GM18502 (cell line): ENCODE measurements at regions not wholly inside any gene's neighbourhood (a gene's known extent, or its start where the extent isn't known, plus 50 kb on each side); places are given as distances from the start of the nearest gene placed in this dataset.
"Not testable (repeated sequence)": the region's sequence is repeated elsewhere in the genome, so short reads cannot be mapped to it uniquely, and the experiment has no call there.

Experiments used
- ATAC-seq: cut with Tn5 transposase; IDR thresholded peaks from one replicate; pipeline ENCODE4 v1.9.1; 2021; ENCODE audit warnings: mild to moderate bottlenecking; ENCODE audit not compliant: unreplicated experiment, poor library complexity

DNA sequence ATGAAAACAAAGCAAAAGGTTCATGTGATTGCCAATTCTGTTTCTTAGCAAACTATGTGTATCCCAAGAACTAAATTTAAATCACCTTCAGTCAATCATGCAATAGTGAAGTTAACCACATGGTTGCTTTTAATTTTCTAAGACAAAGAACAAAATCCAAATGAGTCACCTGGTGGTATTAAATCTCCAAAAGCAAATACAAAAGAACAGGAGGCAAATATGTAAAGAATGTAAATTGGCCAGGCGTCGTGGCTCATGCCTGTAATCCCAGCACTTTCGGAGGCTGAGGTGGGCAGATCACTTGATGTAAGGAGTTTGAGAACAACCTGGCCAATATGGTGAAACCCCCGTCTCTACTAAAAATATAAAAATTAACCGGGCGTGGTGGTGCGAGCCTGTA, 54.2 kb upstream of the PIK3R4 start:
- ATAC-seq = no peak

DNA sequence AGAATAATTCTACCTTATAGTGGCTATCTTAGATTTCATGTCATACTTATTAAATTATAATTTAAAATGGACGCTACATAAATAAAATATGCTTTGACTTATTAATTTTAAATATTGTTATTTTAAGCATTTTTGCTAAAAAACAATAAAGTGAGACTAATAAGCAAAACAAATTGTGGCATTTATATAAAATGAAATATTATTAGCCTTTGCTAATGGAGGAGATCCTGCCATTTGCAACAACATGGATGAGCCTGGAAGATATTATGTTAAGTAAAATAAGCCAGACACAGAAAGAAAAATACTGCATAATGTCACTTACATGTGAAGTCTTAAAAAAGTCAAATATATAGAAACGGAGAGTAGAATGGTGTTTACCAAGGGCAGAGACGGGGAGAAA, 54.8 kb upstream of the PIK3R4 start:
- no peak for ATAC-seq

DNA sequence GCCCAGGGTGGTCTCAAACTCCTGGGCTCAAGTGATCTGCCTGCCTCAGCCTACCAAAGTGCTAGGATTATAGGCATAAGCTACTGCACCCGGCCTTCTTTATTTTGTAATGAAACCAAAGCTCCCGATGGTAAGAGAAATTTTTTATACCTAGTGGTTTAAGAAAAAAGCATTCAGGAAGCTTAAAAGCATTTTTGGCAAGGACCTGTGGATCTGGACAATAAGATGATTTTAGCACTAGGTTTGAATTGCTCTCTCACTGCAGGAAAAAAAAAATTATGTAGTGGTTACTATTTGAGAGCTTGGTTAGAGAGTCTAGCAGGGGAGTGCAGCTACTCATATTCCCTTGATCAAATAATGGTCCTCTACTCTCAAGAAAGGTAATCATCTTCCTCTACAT, 64.9 kb upstream of the PIK3R4 start:
- ATAC-seq = no peak

DNA sequence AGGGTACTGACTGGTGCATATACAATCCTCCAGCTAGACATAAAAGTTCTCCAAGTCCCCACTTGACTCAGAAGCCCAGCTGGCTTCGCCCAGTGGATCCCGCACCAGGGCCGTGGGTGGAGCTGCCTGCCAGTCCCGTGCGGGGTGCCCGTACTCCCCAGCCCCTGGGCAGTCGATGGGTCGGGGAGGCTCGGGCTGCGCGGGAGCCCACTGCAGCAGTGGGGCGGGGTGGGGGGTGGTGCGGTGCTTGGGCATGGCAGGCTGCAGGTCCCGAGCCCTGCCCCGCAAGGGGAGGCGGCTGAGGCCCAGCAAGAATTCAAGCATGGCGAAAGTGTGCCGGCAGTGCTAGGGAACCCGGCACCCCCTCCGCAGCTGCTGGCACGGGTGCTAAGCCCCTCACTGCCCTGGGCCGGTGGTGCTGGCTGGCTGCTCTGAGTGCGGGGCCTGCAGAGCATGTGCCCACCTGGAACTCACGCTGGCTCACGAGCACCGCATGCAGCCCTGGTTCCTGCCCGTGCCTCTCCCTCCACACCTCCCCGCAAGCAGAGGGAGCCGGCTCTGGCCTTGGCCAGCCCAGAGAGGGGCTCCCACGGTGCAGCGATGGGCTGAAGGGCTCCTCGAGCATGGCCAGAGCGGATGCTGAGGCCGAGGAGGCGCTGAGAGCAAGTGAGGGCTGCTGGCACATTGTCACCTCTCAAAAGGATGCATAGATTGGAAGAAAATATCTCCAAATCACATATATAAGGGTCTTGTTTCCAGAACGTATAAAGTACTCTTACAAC, 68.3 kb upstream of the PIK3R4 start:
- ATAC-seq = no peak

DNA sequence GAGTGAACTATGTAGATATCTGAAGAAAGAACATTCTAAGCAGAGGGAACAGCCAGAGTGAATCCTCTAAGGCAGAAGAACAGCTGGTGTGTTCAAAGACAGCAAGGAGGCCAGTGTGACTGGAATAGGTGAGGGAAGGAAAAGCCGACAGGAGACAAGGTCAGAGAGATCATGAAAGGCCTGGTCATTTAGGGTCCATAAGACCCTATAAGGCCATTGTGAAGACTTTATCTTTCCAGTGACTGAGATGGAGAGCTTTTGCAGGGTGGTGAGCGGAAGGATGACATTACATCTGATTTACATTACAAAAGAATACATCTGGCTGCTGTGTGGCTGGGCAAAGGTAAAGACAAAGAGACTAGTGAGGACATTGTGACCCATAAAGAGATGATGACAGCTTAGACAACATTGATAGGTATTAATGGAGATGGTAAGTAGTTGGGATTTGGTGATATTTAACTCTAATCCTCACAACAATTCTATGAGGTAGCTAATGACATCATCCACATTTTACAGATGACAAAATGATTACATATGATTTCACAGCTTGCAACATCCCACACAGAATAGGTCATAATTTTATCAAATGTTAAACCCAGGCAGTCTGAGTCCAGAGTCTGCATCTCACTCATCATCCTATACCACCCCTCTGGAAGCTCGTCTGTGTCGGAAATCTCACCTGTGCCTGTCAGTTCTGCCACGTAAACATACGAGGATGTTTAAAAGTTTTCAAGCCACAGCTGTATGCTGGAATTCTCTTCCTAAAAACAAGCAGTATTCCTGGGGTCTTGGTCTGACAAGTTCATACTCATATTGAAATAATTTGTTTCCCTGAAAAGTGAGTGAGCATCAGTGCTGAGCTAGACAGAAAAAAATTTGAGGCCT, 70.2 kb upstream of the PIK3R4 start:
- ATAC-seq = no peak

DNA sequence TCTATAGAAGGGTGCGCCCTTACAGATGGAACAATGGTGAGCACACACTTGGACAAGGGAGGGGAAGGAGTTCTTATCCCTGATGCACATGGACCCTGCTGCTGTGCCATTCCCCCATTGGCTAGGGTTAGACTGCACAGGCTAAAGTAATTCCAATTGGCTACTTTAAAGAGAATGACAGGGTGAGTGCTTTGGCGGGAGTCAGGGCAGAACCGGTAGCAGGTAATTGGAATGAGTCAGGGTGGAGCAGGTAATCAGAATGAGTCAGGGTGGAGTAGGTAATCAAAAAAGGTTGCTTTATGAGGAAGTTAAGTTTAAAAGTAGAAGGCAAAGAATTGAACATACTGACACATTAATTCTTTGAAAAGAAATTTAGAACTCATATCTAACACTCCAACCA, 71.4 kb upstream of the PIK3R4 start:
- ATAC-seq = not testable (repeated sequence)

DNA sequence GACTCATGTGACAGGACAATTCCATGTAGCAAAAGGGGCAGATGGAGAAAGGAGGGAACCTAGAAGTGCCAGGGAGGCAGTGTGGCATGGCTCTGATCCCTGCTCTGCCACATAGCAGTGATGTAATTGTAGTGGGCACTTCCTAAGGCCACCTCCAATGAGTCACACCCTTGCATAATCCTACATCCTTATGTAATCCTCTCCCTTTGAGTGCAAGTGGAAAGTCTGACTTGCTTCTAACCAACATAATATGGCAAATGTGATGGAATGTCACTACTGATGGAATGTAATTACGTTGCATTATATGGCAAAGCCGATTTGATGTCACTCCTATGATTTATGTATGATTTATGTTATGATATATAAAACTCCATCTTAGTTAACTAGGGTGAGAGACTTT, 72.9 kb upstream of the ATP2C1 start:
- no peak for ATAC-seq

DNA sequence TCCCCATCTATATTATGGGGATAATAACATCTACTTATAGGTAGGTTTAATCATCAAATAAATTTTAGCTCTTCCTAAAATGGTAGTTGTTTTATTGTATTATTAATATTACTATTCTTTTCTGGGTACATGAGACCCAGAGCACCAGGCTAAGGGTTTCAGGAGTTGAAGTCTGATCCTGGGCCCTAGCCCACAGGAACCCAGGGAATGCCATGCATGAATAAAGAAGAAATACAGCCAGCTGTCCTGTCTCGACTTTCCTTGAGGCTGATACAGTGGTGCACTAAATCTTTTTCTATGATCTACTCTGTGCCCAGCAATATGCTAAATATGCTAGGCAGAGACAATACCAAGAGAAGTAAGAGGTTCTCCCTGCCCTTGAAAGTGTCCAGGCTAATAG, 72.1 kb upstream of the ATP2C1 start:
- ATAC-seq = no peak

DNA sequence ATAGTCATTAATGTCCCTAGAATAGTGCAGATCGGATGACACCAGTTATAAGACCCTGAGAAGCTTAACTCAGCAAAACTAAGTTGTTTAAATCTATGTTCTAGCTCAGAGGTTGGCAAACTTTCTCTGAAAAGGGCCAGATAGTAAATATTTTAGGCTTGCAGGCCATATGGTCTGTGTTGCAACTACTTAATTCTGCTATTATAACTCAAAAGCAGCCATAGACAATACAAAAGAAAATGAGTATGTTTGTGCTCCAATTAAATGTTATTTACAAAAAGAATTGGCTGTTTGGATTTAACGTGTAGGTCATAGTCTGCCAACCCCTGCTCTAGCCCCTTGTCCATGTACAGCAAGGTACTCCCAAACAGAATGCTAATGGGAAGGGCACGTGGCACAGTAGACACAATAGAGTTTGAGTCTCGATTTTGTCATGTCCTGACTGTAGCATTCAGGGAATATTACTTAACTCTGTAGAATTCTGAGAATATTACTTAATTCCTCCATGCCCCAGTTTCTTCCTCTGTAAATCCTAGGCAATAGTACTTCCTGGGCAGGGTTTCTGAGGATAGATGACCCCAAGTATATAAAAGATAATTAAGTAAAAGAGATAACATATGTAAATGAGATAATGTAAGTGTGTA, 70.5 kb upstream of the ATP2C1 start:
- no peak for ATAC-seq

DNA sequence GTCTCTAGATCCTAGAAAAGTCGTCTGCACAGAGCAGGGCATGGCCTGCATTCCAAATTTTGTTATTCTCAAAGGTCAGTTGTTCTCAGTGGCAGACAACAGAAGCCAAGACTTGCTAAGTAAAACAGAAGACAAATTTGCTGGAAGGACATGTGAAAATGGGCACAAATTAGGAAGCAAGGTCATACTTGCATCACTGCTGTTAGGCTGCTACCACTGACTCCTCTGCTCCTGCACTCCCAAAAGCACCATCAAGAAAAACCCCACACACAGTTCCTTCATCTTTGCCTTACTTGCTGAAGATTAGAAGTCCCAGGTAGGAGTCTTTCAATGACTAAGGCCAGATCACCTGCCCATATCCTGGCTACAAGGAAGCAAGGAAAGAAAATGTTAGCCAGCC, 69.9 kb upstream of the ATP2C1 start:
- ATAC-seq = no peak

DNA sequence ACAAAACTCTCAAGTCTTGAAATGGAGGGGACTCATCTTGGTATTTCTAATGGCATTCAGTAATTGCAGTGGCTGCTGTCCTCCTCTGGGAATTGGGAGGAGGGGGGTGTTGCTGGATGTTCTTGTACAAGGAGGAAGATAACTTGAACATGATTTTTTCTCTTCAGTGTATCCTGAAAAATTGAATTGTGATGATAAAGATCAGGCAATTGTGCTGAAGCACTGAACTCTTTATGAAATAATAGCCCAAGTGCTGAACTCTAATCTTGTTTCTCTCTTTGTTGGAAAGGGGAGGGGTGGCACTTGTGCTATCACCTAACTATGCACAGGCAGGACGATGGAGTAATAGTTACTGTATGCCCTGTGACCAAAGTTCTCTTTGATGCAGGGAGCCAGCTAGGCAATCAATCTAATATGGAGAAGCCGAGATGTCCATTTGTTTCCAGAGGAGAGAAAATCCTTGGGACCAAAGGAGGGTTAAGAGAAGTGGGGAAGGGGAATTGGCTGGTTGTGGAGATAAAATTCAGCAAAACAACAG, 68.1 kb upstream of the ATP2C1 start:
- ATAC-seq = no peak

DNA sequence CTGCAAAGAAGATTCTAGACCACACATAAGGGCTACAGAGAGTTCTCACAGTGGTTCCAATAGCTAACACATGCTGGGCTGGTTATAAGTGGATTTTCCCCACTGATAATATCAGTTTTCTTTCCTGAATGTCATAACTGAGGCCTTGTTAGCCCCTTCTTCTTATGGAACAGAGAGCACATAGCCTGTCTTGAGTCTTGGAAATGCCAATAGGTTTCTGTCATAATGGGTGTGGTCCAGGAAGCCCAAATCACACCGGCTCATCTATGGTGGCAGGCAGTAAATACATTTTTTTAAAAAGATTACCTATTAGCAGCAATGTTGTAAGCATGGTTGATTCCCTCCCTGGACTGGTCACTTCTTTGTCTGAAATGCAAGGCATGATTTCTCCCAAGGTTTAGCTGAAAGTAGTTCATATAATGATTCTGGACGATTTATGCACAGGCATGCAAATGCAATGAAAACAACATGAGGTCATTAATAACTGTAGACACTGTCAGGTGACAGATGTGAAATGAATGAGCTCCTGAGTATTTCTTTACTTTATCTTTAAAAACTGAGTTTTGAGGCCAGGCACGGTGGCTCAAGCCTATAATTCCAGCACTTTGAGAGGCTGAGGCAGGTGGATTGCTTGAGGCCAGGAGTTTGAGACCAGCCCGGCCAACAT, 67.2 kb upstream of the ATP2C1 start:
- ATAC-seq = no peak

DNA sequence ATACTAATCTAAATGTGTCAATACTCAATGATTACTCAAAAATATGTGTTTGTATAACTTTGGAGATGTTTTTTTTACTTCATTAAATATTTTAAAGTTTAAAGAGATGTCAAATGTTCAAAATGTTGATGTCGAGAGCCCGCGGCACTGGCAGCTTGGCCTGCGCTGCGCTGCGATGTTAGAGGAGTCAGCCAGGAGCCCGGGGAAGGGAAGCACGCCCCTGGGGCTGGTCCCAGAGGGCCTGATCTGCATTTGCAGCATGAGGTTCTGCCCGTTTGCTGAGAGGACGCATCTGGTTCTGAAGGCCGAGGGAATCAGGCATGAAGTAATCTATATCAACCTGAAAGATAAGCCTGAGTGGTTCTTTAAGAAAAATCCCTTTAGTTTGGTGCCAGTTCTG, 66.4 kb upstream of the ATP2C1 start:
- ATAC-seq = no peak

DNA sequence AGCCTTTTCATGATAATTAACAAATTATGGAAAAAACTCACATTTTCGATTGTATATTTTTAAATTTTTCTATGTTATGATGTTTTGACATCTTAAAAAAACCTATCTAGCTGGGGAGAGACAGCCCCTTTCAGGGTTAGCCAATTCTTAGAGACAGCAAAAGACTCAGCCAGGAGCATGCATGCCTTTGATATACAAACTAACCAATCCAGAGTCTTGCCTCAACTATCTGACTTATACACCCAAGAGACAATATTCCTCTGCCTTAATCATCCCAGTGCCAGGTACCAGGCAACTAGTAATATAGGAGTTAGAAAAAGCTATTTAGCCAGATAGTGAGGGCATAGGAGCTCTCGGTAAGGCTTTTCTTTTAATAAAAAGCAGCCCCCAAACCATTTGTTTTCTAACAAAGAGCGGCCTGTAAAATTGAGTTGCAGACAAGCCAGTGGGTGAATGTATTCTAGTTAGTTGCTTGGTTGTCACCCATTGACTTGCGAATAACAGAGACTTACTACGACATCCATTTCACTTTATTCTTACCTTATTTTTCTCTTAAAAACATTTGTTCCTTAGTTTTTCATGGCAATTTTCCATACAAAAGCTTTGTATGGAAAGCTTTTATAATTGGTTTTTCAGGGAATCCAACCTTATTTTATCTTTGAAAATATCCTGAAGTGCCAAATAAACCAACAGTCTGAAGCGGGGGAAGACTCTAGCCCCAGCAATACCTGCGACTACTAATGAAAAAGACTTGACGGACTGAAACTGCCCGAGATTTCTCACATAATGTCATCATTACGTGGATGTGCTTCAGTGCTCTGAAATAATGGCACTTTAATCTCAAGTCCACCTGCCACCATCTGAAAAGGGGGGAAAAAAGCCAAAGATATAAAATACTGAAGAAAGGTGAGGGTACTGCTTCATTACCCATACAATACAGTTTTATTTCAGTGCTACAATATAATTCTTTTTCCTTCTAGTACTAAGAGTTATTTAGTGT, 64.6 kb upstream of the ATP2C1 start:
- no peak for ATAC-seq

DNA sequence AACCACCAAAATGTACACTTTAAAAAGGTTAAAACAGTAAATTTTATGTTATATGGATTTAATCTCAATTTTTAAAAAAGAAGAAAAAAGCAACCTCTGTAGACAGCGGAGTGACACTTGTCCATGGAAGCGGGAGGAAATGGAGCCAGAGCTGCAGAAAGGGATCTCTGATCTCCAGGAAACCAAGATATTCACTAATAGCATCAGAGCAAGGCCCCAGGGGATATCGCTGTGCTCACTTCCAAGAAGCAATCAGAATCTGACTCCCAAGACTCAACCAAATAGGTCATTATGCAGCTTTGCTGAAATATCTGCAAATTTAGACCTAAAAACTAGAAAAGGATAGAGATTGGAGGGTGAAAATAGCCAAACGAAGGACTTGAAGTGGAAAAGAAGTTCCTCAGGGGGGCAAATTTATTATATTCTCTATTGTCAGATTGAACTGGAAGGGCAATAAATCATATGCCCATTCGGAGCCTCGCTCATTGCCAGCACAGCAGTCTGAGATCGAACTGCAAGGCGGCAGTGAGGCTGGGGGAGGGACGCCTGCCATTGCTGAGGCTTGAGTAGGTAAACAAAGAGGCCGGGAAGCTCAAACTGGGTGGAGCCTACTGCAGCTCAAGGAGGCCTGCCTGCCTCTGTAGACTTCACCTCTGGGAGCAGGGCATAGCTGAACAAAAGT, 62.0 kb upstream of the ATP2C1 start:
- ATAC-seq = no peak

DNA sequence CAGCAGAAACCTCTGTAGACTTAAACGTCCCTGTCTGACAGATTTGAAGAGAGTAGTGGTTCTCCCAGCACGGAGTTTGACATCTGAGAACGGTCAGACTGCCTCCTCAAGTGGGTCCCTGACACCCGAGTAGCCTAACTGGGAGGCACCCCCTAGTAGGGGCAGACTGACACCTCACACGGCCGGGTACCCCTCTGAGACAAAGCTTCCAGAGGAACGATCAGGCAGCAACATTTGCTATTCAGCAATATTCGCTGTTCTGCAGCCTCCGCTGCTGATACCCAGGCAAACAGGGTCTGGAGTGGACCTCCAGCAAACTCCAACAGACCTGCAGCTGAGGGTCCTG, 61.5 kb upstream of the ATP2C1 start:
- not testable (repeated sequence) for ATAC-seq

DNA sequence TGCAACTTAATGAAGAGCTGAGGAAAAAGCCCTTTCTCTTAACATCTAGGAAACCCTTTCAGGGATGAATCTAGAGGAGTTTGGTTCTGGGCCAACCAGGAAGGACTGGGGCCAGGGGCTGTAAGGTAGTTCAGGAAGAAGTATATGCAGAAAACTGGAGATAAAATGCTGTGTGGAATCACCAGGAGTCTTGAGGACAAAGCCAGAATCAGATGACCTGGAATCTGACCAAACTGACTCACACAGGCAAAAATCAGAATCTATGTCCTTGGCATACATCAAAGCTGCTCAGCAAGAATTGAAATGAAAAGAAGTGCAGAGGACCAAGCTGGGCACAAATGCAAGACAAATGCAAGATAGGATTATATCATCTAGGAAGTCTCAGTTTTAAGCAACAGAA, 59.4 kb upstream of the ATP2C1 start:
- no peak for ATAC-seq

DNA sequence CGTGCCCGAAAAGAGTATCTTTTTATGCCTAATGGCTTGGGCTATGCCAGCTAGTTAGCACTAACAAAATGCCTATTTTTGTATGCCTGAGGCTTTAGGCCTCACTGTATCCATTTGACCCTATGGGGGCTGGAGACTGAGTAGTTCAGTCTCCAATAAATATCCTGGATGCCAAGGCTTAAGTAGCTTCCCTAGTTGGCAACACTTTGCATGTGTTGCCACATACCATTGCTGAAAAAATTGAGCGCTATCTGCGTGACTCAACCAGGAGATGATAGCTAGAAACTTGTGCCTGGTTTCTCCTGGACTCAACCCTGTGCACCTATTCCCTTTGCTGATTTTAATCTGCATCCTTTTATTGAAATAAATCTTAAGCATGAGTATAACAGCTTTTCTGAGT, 58.4 kb upstream of the ATP2C1 start:
- no peak for ATAC-seq
